ENCODE measurements at regions not wholly inside any gene's neighbourhood (a gene's known extent, or its start where the extent isn't known, plus 50 kb on each side); places are given as distances from the start of the nearest gene placed in this dataset.
"Not testable (repeated sequence)": the region's sequence is repeated elsewhere in the genome, so short reads cannot be mapped to it uniquely, and the experiment has no call there.

GRCh38 chr22:49514211-49514610 is 313.5 kb downstream of the BRD1 start:
- peaks cover 11 to 21% of the 10 kb centered on the region in 2 donors for H3K9me3 Mint-ChIP-seq
- peaks cover 2 to 30% of the 10 kb centered on the region in 2 donors for H3K4me1 Mint-ChIP-seq
- no peak overlapping the region for H3K27ac Mint-ChIP-seq
- ATAC-seq (replicated peaks), result no peak
- peaks cover 0 to 44% of the 10 kb centered on the region in 2 donors for H3K36me3 Mint-ChIP-seq
- DNase-seq, result no peak
- H3K27me3 Mint-ChIP-seq, result no peaks in the 10 kb centered on the region
- no peak overlapping the region for H3K4me3 Mint-ChIP-seq

GRCh38 chr22:49513358-49513851 is 314.3 kb downstream of the BRD1 start:
- Mint-ChIP-seq H3K27me3 (no peaks in the 10 kb centered on the region), H3K27ac (no peak overlapping the region), H3K4me1 (peaks cover 2 to 25% of the 10 kb centered on the region in 2 donors), H3K4me3 (no peak overlapping the region), H3K9me3 (peaks cover 11 to 21% of the 10 kb centered on the region in 2 donors), H3K36me3 (peaks cover 0 to 37% of the 10 kb centered on the region in 2 donors)
- DNase-seq (no peak), ATAC-seq (replicated peaks) (no peak)

GRCh38 chr22:49512487-49513165 is 315.0 kb downstream of the BRD1 start:
- H3K4me3 Mint-ChIP-seq, result no peak overlapping the region
- H3K36me3 Mint-ChIP-seq, result peaks cover 0 to 38% of the 10 kb centered on the region in 2 donors
- H3K4me1 Mint-ChIP-seq, result peaks cover 2 to 24% of the 10 kb centered on the region in 2 donors
- DNase-seq (no peak), ATAC-seq (replicated peaks) (no peak)
- no peaks in the 10 kb centered on the region for H3K27me3 Mint-ChIP-seq
- peaks cover 14 to 21% of the 10 kb centered on the region in 2 donors for H3K9me3 Mint-ChIP-seq
- no peak overlapping the region for H3K27ac Mint-ChIP-seq

- peak overlapping the region; percentile 92 for H3K27ac Mint-ChIP-seq
- ATAC-seq (replicated peaks) (peak; percentile 34 to 38), DNase-seq (peak; percentile 4)
- peak overlapping the region in 1 of 2 donors; percentile 6 for H3K4me3 Mint-ChIP-seq
- H3K9me3 Mint-ChIP-seq, result peaks cover 14 to 21% of the 10 kb centered on the region in 2 donors
- H3K36me3 Mint-ChIP-seq, result peaks cover 0 to 37% of the 10 kb centered on the region in 2 donors
- peaks cover 2 to 19% of the 10 kb centered on the region in 2 donors for H3K4me1 Mint-ChIP-seq
- not testable (repeated sequence) for H3K27me3 Mint-ChIP-seq
These were observed 316.1 kb downstream of the BRD1 start for GRCh38 chr22:49511393-49512189.

GRCh38 chr22:49510718-49511117 is 317.0 kb downstream of the BRD1 start:
- Mint-ChIP-seq H3K27ac (peak overlapping the region; percentile 92), H3K4me3 (no peak overlapping the region), H3K4me1 (peaks cover 2 to 16% of the 10 kb centered on the region in 2 donors), H3K9me3 (peaks cover 10 to 18% of the 10 kb centered on the region in 2 donors), H3K27me3 (no peaks in the 10 kb centered on the region), H3K36me3 (peaks cover 0 to 33% of the 10 kb centered on the region in 2 donors)
- ATAC-seq (replicated peaks) (no peak), DNase-seq (no peak)

- peaks cover 9 to 14% of the 10 kb centered on the region in 2 donors for H3K9me3 Mint-ChIP-seq
- peaks cover 0 to 28% of the 10 kb centered on the region in 2 donors for H3K36me3 Mint-ChIP-seq
- no peak for ATAC-seq (replicated peaks)
- H3K27ac Mint-ChIP-seq, result no peak overlapping the region
- no peak for DNase-seq
- peaks cover 2 to 5% of the 10 kb centered on the region in 2 donors for H3K4me1 Mint-ChIP-seq
- H3K27me3 Mint-ChIP-seq, result no peaks in the 10 kb centered on the region
- no peak overlapping the region for H3K4me3 Mint-ChIP-seq
These were observed 318.7 kb downstream of the BRD1 start for GRCh38 chr22:49509016-49509415.

GRCh38 chr22:49508561-49508960 is 319.1 kb downstream of the BRD1 start:
- Mint-ChIP-seq H3K36me3 (peaks cover 0 to 24% of the 10 kb centered on the region in 2 donors), H3K27ac (no peak overlapping the region), H3K9me3 (peaks cover 9 to 12% of the 10 kb centered on the region in 2 donors), H3K4me3 (no peak overlapping the region), H3K4me1 (peaks cover 2 to 9% of the 10 kb centered on the region in 2 donors), H3K27me3 (no peaks in the 10 kb centered on the region)
- no peak for DNase-seq
- ATAC-seq (replicated peaks), result no peak

- peaks cover 0 to 20% of the 10 kb centered on the region in 2 donors for H3K36me3 Mint-ChIP-seq
- DNase-seq (no peak), ATAC-seq (replicated peaks) (no peak)
- H3K27ac Mint-ChIP-seq, result no peak overlapping the region
- no peaks in the 10 kb centered on the region for H3K27me3 Mint-ChIP-seq
- peaks cover 0 to 11% of the 10 kb centered on the region in 2 donors for H3K4me1 Mint-ChIP-seq
- peaks cover 9 to 10% of the 10 kb centered on the region in 2 donors for H3K9me3 Mint-ChIP-seq
- no peak overlapping the region for H3K4me3 Mint-ChIP-seq
These were observed 319.9 kb downstream of the BRD1 start for GRCh38 chr22:49507607-49508292.

- Mint-ChIP-seq H3K36me3 (peaks cover 0 to 9% of the 10 kb centered on the region in 2 donors), H3K9me3 (peaks cover 5 to 8% of the 10 kb centered on the region in 2 donors), H3K27me3 (no peaks in the 10 kb centered on the region), H3K4me3 (no peak overlapping the region), H3K27ac (no peak overlapping the region), H3K4me1 (peaks cover 0 to 7% of the 10 kb centered on the region in 2 donors)
- DNase-seq (no peak), ATAC-seq (replicated peaks) (no peak)
These were observed 321.7 kb downstream of the BRD1 start for GRCh38 chr22:49506010-49506400.

GRCh38 chr22:49505337-49506009 is 322.2 kb downstream of the BRD1 start:
- DNase-seq (no peak), ATAC-seq (replicated peaks) (no peak)
- H3K9me3 Mint-ChIP-seq, result peaks cover 3 to 6% of the 10 kb centered on the region in 2 donors
- no peak overlapping the region for H3K27ac Mint-ChIP-seq
- H3K4me1 Mint-ChIP-seq, result peaks cover 0 to 6% of the 10 kb centered on the region in 2 donors
- no peak overlapping the region for H3K4me3 Mint-ChIP-seq
- H3K27me3 Mint-ChIP-seq, result no peaks in the 10 kb centered on the region
- peaks cover 0 to 6% of the 10 kb centered on the region in 2 donors for H3K36me3 Mint-ChIP-seq

- H3K4me1 Mint-ChIP-seq, result peaks cover 0 to 6% of the 10 kb centered on the region in 2 donors
- peak in 1 of 2 donors; percentile 44 for ATAC-seq (replicated peaks)
- peaks cover 0 to 3% of the 10 kb centered on the region in 2 donors for H3K36me3 Mint-ChIP-seq
- H3K9me3 Mint-ChIP-seq, result peaks cover 0 to 3% of the 10 kb centered on the region in 2 donors
- no peak for DNase-seq
- H3K4me3 Mint-ChIP-seq, result peak overlapping the region in 1 of 2 donors; percentile 18
- no peak overlapping the region for H3K27ac Mint-ChIP-seq
- H3K27me3 Mint-ChIP-seq, result no peaks in the 10 kb centered on the region
These were observed 323.7 kb downstream of the BRD1 start for GRCh38 chr22:49503896-49504521.

GRCh38 chr22:49503321-49503720 is 324.4 kb downstream of the BRD1 start:
- Mint-ChIP-seq H3K4me1 (peaks cover 0 to 6% of the 10 kb centered on the region in 2 donors), H3K27me3 (no peaks in the 10 kb centered on the region), H3K27ac (no peak overlapping the region), H3K9me3 (peaks cover 0 to 3% of the 10 kb centered on the region in 2 donors), H3K4me3 (peak overlapping the region in 1 of 2 donors; percentile 18), H3K36me3 (peaks cover 0 to 5% of the 10 kb centered on the region in 2 donors)
- DNase-seq, result no peak
- no peak for ATAC-seq (replicated peaks)

GRCh38 chr22:49502126-49502826 is 325.4 kb downstream of the BRD1 start:
- DNase-seq (no peak), ATAC-seq (replicated peaks) (no peak)
- peaks cover 0 to 3% of the 10 kb centered on the region in 2 donors for H3K36me3 Mint-ChIP-seq
- H3K27me3 Mint-ChIP-seq, result no peaks in the 10 kb centered on the region
- no peak overlapping the region for H3K27ac Mint-ChIP-seq
- peaks cover 0 to 6% of the 10 kb centered on the region in 2 donors for H3K4me1 Mint-ChIP-seq
- H3K4me3 Mint-ChIP-seq, result no peak overlapping the region
- H3K9me3 Mint-ChIP-seq, result no peaks in the 10 kb centered on the region
